HG03039 (cell line): ENCODE measurements at regions not wholly inside any gene's neighbourhood (a gene's known extent, or its start where the extent isn't known, plus 50 kb on each side); places are given as distances from the start of the nearest gene placed in this dataset.
"Not testable (repeated sequence)": the region's sequence is repeated elsewhere in the genome, so short reads cannot be mapped to it uniquely, and the experiment has no call there.

Experiments
- ATAC-seq: cut with Tn5 transposase; IDR thresholded peaks from one replicate; pipeline ENCODE4 v1.9.1; 2021; ENCODE audit warnings: mild to moderate bottlenecking, moderate library complexity; ENCODE audit not compliant: unreplicated experiment

DNA sequence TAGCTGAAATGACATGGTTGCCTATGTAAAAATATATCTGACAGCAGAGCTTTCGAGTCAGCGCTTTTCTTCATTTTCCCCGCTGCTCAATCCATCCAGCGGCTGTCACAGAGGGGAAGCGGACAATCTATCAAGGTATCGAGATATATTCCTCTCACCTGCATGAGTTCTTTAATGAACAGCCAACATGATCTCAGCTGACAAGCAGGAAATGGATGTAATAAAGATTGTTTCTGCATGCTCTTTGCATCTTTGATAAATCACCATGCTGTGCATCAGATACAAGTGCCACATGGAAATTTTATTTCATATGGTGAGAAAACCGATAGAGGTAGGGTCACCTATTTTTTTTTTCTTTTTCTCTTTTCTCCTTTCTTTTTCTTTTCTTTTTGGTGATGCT, 602.3 kb upstream of the MMS22L start:
- no peak for ATAC-seq

DNA sequence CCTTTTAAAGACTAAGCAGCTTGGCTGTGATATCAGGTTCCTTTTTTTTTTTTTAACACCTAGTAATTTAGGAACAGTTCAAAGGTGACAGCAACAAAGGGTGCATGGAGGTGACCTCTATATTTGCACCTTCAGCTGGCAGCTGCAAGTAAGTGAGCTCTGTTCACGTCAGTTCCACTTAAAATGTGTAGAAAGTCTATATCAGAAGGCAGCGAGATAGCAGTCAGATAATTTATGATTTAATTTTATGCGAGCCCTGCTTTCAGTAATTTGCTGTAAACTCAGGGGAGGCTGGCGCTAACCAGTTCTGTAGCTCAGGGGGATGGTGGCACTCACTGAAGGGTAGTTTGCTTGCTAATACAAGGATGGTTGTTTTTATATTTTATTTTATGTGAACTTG, 602.8 kb upstream of the MMS22L start:
- no peak for ATAC-seq

DNA sequence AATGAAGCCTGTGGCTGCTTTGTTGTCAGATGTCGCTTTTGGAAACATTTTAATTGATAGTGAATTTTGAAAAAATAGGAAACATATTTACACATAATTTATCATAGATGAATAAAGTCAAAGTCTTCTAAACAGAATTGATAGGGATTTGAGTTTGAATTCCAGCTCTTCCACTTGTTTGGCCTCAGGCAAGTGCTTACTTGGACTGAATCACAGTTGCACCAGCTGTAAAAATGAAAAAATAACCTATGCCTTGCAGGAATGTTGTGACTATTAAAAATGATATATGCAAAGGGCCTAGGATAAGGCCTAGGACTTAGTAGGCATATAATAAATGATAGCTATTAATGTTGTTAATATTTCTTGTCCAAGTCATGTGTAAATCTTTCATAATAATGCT, 618.5 kb upstream of the MMS22L start:
- ATAC-seq = no peak

DNA sequence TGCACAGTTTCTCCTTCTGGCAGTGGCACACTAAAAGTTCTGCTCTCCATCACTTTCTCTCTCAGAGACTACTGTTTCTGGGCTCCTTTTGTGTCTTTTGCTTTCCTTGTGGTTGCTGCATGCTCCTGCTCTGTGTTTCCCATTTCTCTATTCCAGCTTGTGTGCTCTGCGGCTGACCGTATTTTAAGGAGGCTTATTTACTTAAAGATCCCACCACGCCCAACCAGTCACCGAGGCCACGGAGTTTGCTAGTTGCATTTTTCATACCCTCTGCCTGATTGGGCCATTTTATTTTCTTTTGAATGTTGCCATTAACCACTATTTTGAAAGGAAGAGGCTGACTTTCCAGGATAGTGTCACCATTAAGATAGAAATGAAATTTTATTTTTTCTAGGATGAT, 626.4 kb upstream of the MMS22L start:
- ATAC-seq = no peak

DNA sequence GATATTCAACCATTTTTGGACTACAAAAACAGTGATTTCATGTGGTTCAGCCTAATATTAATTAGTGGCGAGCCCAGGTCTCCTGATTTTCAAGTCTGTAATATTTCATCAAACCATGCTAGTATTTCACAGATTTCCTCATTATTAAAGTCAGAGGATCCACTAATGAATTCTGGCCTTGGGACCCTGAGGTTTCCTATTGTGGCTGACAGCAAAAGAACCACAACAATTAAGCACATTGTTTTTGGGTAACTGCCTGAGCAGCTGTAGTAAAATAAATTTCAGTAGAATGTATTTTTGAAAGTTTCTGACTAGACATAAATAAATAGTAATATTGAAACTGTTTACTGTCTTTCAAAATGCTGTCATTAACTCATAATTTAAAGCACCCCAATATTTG, 630.7 kb upstream of the MMS22L start:
- no peak for ATAC-seq

DNA sequence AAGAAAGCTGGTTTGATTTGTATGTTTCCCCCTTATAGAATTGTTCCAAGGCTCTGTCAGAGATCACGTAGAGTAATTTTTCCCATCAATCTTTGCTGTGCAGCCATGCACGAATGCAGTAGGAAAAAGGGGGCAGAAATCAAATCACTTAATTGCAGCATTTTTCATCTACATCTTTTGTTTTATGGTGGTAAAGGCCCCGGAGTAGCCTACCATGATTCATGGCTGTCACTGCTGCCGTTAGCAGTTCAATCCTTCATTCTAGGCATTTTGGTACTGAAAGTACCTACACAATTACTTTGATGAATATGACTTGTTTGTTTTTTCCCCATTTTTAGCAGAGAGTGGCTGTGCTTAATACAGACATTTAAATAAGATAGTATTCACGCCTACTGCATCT, 631.9 kb upstream of the MMS22L start:
- ATAC-seq = no peak

DNA sequence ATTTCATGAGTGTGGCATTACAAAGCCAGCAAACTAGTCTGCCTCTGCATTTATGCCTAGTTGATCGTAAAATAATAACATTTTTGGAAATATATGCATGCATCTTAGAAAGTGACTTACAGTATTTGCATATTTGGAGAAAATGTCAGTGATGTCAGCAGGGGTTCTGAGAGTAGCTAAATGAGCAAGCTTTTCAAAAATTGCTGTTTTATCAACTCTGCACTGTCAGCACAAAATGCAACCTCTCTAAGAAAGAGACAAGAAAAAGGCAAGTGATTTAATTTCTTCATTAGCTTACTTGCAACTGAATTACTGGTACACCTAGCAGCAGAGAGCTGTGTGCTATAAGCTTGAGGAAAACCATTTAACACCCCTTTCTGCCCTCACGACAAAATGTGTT, 632.5 kb upstream of the MMS22L start:
- ATAC-seq = no peak

DNA sequence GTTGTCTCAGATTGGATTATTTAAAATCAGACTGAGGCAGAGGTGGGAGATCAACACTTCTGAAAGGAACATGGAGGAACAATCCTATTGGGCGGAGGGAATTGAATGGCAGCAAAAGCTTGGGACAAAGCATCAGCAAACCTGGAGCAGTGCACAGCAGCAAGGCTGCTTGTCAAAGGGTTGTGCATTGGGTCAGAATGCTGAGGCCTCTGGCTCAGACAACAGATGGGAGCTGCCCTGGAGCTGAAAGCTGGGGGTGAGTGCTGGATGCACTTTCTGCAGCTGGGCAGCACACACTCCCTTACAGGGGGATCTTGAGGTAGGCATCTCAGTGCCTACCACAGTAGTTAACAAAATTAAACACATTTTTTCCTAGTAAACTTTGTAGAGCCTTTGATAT, 634.4 kb upstream of the MMS22L start:
- ATAC-seq = no peak

DNA sequence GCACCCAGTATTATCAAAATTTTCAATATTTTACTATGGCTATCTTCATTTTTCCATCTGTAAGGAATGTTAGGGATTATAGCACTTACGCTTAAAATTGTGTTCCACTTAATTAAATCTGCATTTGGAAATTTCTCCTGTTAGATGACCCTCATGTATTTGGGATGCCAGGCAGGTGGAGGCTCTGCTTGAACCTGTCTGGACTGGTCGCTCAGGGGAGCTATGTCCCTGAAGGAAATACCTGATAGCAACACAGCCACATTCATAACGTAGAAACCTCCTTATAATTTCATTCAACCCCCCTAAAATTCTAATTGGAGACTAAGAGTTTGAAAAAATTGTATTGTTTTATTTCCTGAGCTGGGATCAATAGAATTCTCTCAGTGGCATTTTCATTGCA, 636.0 kb upstream of the MMS22L start:
- no peak for ATAC-seq

DNA sequence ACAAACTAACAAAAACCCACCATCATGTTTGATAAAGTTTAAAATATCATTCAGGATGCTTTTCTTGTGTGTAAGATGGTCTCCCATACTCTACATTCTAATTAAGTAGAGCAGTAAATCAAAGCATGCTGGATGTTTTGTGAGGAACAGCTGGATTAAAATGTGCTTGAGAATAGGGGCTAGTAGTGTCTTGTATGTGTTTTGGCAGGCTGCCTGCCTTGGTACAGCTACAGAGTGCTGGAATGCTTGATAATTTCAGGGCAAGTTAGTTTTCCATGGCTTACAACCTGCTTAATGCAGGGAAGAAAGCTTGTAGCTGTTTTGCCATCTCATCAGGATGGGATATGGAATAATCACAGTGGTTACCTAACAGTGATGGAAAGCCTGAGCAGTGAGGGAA, 636.6 kb upstream of the MMS22L start:
- ATAC-seq = no peak

DNA sequence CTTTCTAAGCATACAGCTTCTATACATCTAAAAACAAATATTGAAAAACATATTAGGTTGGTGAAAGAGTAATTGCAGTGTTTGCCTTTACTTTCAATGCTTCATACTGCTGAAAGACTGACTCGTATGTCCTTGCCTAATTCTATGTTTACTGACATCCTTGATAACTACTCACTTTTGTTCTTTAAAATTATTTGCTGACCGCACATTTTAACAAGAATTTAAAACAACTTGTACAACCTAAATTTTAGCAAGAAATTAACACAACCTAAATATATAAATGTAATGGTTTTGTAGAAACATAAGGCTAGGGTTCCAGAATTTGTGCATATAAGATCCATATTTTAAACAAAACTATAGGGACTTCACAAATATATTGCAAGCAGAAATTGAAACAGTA, 640.2 kb upstream of the MMS22L start:
- ATAC-seq = no peak

DNA sequence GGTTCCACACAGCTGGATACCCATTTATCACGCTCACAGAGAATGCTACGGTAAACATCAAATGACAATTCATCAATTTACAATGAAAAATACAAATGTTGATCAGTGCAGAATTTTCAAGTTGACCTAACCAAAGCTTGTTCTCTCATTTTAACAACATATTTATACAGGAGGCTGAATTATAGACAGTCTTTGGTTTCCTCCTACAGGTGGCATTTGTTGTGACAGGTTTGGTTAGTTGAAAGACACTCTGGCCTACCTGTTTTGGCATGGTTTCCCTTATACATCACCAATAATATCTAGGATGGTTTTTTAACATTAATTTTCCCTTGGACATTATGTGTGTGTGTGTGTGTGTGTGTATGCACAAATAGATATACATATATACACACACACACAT, 642.5 kb upstream of the MMS22L start:
- no peak for ATAC-seq

DNA sequence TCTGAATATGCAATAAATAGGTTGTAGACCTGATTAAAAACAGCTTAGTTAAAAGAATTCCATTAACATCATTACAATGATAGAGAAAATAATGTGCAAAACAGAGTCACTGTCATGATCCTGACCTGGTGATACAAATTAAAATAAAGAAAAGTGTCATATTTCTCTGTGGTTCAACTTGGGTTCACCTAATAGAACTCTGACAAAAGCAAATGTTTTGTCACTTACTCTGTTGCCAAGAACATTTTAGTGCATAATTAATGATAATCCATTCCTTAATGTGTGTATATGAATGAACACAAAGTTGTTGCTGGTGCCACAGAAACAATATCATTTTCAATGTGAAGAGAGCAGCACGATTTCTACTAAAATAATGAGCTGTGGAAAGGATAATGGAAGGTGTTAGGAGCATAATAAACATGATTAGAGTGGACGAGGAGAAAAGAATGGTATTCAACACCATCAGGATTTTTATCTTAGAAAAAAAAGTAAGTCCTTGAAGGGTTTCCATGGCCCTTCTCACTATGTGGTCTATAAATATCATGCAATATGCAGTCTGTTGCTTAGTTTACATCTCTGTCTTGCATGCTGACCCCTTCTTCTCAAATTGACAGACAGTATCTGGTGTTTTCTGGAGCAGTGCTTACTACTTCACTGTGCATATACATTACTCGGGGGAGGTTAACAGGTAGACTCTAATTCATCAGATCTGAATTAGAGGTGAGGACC, 656.6 kb upstream of the MMS22L start:
- no peak for ATAC-seq

DNA sequence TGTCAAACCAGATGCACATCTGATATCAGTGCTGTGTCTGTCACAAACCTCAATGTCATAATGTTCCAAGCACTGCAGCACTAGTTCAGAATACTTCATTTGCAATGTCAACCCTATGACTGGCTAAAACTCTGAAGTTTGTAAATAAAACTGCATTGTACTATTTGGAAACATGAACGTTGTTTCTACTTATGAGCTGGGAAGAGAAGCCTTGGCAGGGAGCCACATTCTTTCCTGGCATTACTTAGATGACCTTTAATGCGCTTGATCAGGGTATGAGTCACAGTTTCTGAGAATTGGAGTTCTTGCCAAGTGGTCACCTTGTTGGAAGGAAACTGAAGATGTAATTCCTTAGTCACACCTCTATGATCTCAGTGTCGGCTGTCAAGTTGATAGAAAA, 664.8 kb upstream of the MMS22L start:
- no peak for ATAC-seq

DNA sequence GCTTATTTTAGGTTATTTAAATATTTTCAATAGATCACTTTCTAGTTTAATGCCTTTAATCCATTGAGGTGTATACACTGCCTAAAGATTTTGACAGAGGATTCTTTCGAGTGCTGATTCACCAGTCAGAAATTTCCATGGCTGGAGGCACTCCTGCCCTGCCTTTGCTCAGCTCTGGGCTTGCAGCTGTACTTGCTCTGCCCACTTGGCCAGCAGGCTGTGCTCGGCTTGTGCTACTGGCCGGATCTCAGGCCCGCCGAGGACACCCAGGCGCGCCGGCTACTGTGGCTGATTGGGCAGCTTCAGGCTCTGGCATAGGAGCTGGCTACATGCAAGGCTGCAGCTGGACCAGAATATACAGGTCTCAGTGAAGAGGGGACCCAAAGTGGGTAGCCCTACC, 675.1 kb upstream of the MMS22L start:
- ATAC-seq = no peak

DNA sequence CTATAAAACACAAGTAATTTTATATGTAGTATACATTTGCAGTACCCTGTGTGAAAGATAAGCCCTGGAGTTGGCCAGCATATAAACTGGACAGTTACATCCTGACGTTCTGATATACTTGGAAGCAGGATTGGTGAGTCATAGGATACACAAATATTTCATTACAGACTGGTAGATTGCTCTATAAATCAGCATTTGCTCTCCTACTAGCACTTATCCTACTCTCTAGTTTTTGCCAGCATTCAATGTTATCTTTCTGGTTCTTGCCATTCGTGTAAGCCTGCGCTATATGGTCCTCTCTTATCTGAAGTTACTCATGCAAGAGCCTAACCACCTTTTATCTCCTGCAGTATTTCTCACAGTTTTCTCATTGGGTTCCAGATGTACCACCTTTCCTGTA, 680.2 kb upstream of the MMS22L start:
- no peak for ATAC-seq

DNA sequence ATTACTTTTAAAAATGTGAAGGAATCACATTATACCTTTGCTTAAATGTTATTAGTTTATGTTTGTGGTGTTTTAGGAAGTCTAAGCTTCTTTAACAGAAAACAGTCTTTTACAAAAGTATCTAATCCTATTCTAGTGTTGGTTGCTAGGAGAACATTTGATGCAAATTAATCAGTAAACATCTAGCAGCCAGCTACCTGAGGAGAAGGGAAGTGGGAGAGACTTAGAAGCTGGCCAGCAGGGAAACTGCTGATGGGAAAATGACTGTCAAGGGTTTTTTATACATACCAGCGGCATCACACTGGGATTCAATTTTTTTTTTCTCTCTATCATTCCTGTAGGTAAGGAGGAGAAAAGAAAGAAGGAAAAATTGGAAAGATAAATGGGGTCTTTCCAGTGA, 686.0 kb upstream of the MMS22L start:
- no peak for ATAC-seq

DNA sequence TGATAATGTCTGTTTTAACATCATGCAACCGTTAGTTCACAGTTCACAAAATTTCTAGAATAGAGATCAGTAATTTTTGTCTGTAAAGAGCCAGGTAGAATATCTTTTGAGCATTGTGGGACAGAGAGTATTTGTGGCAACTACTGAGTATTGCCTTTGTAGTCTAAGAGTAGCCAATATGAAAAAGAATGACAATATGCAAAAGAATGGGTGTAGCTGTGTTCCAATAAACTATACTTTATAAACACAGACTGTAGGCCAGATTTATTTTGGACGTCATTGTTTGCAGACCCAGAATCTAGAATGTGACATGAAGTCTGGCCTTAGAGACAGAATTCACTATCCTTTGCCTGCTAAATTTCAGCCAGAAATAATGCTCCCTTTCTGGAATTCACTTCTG, 694.1 kb upstream of the MMS22L start:
- ATAC-seq = no peak

DNA sequence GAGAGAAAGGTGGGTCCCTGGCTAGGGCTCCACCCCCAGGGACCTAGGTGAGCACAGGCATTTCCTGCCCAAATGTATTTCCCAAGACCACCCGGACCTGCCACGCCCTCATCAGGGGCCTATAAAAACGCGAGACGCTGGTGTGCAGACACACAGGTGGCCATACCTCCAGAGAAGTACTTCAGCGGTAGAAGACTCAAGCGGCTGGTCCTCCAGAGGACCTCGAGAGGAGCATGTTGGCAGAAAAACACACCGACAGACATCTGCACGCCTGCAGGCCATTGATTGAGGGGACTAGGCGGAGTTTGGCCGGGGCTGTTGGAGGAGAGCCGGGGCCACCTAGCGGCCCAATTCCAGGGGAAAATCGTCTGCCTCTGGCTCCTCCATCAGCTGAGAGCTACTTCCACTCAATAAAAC, 695.8 kb upstream of the MMS22L start:
- no peak for ATAC-seq

DNA sequence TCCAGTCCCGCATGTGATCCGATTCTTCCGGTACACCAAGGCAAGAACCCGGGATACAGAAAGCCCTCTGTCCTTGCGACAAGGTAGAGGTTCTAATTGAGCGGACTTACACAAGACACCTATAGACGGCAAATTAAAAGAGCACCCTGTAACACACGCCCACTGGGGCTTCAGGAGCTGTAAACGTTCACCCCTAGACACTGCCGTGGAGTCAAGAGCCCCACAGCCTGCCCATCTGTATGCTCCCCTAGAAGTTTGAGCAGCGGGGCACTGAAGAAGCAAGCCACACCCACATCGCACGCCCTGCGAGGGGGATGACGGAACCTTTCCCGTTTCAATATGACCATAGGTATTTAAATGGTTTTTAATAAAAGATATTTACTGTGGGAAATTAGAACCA, 696.3 kb upstream of the MMS22L start:
- ATAC-seq = not testable (repeated sequence)

DNA sequence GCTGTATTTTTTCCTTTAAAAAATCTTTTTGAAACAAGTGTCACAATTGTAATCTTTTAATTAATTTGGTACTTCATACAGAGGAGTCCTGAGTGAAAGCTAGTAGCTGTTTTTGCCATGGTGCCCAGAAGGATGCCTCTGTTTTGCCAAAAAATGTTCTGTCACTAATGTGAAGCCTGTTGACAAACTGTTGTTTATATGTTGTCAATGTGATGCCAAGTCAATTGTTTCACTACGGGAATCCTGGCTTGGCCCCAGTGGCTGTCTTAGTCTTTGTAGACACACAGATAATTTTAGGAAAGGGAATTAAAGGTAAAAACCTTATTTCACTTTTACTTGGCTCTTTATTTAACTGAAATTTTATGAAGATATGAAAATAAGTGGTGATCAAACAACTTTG, 706.4 kb upstream of the MMS22L start:
- ATAC-seq = no peak

DNA sequence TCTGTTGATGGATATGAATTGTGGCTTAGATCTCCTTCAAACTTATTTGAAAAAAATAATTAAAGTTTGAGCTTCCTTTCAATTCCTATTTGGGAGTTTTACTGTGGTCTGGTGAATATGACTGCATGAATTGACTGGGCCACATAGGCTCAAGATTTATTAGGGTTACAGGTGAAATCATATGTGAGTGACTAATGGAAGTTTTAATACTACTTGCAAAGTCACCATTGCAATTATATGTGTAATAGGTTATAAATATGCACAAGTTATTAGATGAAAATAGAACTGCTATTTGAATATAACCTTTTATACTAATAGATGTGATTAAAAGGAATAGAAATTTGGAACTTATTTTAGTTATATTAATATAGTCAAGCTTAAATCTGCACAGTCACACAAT, 712.1 kb upstream of the MMS22L start:
- no peak for ATAC-seq

DNA sequence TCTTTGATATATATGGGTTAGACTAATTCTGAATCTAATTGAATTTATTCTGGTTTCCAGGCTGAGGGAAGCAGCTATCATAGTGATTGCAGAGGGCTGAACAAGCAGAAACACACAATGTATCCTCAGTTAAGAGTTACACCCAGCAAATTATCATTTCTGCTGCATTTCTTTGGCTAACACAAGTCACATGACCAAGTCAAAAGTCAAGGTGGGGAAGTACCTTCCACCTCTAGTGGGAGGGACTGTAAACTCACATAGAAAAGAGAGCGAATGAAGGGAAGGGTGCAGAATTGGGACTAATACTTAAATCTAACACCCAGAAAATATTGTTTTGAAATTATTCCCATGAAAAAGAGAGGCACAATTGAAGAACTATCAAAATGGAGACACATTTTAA, 719.7 kb upstream of the MMS22L start:
- ATAC-seq = no peak
